ENCODE measurements at regions not wholly inside any gene's neighbourhood (a gene's known extent, or its start where the extent isn't known, plus 50 kb on each side); places are given as distances from the start of the nearest gene placed in this dataset.

- Mint-ChIP-seq H3K27ac (peak overlapping the region; percentile 51), H3K36me3 (ENCODE audit: insufficient read depth) (no peaks in the 10 kb centered on the region), H3K9me3 (ENCODE audit: low read depth) (no peaks in the 10 kb centered on the region), H3K4me3 (ENCODE audit: low read depth) (no peak overlapping the region), H3K4me1 (ENCODE audit: low read depth) (no peaks in the 10 kb centered on the region), H3K27me3 (peaks cover 46% of the 10 kb centered on the region)
- DNase-seq (ENCODE audit: low spot score, unreplicated experiment) = no peak
- TF ChIP-seq, protein P1, sequence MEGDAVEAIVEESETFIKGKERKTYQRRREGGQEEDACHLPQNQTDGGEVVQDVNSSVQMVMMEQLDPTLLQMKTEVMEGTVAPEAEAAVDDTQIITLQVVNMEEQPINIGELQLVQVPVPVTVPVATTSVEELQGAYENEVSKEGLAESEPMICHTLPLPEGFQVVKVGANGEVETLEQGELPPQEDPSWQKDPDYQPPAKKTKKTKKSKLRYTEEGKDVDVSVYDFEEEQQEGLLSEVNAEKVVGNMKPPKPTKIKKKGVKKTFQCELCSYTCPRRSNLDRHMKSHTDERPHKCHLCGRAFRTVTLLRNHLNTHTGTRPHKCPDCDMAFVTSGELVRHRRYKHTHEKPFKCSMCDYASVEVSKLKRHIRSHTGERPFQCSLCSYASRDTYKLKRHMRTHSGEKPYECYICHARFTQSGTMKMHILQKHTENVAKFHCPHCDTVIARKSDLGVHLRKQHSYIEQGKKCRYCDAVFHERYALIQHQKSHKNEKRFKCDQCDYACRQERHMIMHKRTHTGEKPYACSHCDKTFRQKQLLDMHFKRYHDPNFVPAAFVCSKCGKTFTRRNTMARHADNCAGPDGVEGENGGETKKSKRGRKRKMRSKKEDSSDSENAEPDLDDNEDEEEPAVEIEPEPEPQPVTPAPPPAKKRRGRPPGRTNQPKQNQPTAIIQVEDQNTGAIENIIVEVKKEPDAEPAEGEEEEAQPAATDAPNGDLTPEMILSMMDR (IDR thresholded peaks at IDR 0.05; ENCODE audit: unreplicated experiment) = no peak
Measured at GRCh38 chr1:29739176-29739575, 502.9 kb downstream of the PTPRU start.

GRCh38 chr1:29736582-29737188 is 500.4 kb downstream of the PTPRU start:
- Mint-ChIP-seq H3K36me3 (ENCODE audit: insufficient read depth) (no peaks in the 10 kb centered on the region), H3K9me3 (ENCODE audit: low read depth) (no peaks in the 10 kb centered on the region), H3K4me3 (ENCODE audit: low read depth) (no peak overlapping the region), H3K4me1 (ENCODE audit: low read depth) (no peaks in the 10 kb centered on the region), H3K27me3 (peaks cover 51% of the 10 kb centered on the region), H3K27ac (no peak overlapping the region)
- DNase-seq (ENCODE audit: low spot score, unreplicated experiment) = peak; percentile 64
- TF ChIP-seq, protein P1 (IDR thresholded peaks at IDR 0.05; ENCODE audit: unreplicated experiment) = no peak

- H3K27ac Mint-ChIP-seq = no peak overlapping the region
- no peaks in the 10 kb centered on the region for H3K36me3 Mint-ChIP-seq (ENCODE audit: insufficient read depth)
- H3K4me1 Mint-ChIP-seq (ENCODE audit: low read depth) = no peaks in the 10 kb centered on the region
- H3K27me3 Mint-ChIP-seq = peaks cover 33% of the 10 kb centered on the region
- DNase-seq (ENCODE audit: low spot score, unreplicated experiment) = no peak
- H3K9me3 Mint-ChIP-seq (ENCODE audit: low read depth) = no peaks in the 10 kb centered on the region
- H3K4me3 Mint-ChIP-seq (ENCODE audit: low read depth) = no peak overlapping the region
- TF ChIP-seq, protein P1 (IDR thresholded peaks at IDR 0.05; ENCODE audit: unreplicated experiment) = no peak
Measured at GRCh38 chr1:29732453-29732852, 496.1 kb downstream of the PTPRU start.

DNA sequence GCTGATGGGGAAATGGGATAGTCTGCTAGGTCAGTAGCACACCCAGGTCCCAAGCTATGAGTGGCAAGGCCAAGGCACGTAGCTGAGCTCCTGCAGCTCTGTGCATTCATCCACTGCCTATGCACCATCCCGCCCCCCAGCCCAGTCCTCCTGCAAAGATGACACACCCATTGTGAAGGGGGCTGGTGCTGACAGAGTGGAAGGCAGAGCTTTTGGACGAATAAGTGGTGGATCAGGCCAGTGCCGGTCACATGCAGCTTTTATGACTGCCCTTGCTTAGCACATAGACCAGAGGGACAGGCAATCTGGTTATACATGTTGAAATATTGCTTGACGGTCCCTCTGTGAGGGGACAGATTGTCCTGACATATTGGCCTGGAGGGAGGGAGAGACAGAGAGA is 494.3 kb downstream of the PTPRU start:
- TF ChIP-seq, protein P1 (IDR thresholded peaks at IDR 0.05; ENCODE audit: unreplicated experiment) = no peak
- H3K27ac Mint-ChIP-seq = no peak overlapping the region

DNA sequence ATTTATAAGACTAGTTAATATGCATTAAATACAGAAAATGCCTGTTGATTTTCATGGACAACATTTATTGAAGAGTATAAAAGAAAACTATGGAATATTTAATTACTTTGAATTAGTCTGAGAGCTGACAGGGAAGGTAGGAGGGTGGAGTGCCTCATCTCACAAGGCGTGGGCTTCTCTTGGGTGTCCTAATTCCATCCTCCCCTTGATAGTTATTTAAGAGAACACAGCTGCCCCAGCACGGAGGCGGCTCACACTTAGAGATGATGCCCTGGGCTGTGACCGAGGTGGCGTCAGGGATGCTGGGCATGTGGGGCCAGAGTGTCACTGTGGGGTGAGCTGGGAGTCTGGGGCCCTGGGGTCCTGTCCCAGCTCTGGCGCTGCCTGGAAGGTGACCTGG is 493.0 kb downstream of the PTPRU start:
- no peak overlapping the region for H3K4me3 Mint-ChIP-seq (ENCODE audit: low read depth)
- H3K9me3 Mint-ChIP-seq (ENCODE audit: low read depth) = no peaks in the 10 kb centered on the region
- peaks cover 31% of the 10 kb centered on the region for H3K27me3 Mint-ChIP-seq
- H3K36me3 Mint-ChIP-seq (ENCODE audit: insufficient read depth) = no peaks in the 10 kb centered on the region
- H3K27ac Mint-ChIP-seq = no peak overlapping the region
- no peak for DNase-seq (ENCODE audit: low spot score, unreplicated experiment)
- peaks cover 1% of the 10 kb centered on the region for H3K4me1 Mint-ChIP-seq (ENCODE audit: low read depth)
- TF ChIP-seq, protein P1 (IDR thresholded peaks at IDR 0.05; ENCODE audit: unreplicated experiment) = no peak

More for the DNA sequence above, 494.3 kb downstream of the PTPRU start:
- Mint-ChIP-seq H3K9me3 (ENCODE audit: low read depth) (no peaks in the 10 kb centered on the region), H3K27me3 (peaks cover 35% of the 10 kb centered on the region), H3K4me3 (ENCODE audit: low read depth) (no peak overlapping the region), H3K4me1 (ENCODE audit: low read depth) (no peaks in the 10 kb centered on the region), H3K36me3 (ENCODE audit: insufficient read depth) (no peaks in the 10 kb centered on the region)
- no peak for DNase-seq (ENCODE audit: low spot score, unreplicated experiment)

Data from progenitor cell of endocrine pancreas (in vitro differentiated cells).